Neural progenitor cell (in vitro differentiated cells): ENCODE measurements at regions not wholly inside any gene's neighbourhood (a gene's known extent, or its start where the extent isn't known, plus 50 kb on each side); places are given as distances from the start of the nearest gene placed in this dataset.

Experiments used
- DNase-seq: peaks from one replicate; pipeline ENCODE4 v3.0.0-alpha.2; 2016; ENCODE audit warnings: low spot score
- H2AFZ ChIP-seq: fragments of 200-600 bp; sonication (generic); replicated peaks from 2 replicates; pipeline ENCODE4 v1.6.1; 2016; ENCODE audit warnings: antibody characterized with exemption
- H3F3A ChIP-seq: fragments of 200-600 bp; sonication (generic); 2 replicates; pipeline ENCODE4 v1.6.1; 2016; ENCODE audit warnings: antibody characterized with exemption, low read depth
- H3K27ac ChIP-seq: fragments of 200-600 bp; sonication (generic); 2 replicates; pipeline ENCODE4 v1.5.1; 2016; ENCODE audit warnings: mild to moderate bottlenecking
- H3K27me3 ChIP-seq: fragments of 200-600 bp; sonication (generic); 2 replicates; pipeline ENCODE4 v1.6.1; 2016; ENCODE audit warnings: mild to moderate bottlenecking, moderate library complexity
- H3K36me3 ChIP-seq: fragments of 200-600 bp; sonication (generic); 2 replicates; pipeline ENCODE4 v1.5.1; 2016
- H3K4me1 ChIP-seq: fragments of 200-600 bp; sonication (generic); 2 replicates; pipeline ENCODE4 v1.6.1; 2016; ENCODE audit warnings: mixed run types
- H3K4me2 ChIP-seq: fragments of 200-600 bp; sonication (generic); 2 replicates; pipeline ENCODE4 v1.6.1; 2016
- H3K4me3 ChIP-seq: fragments of 200-600 bp; sonication (generic); 2 replicates; pipeline ENCODE4 v1.5.1; 2016
- H3K79me2 ChIP-seq: fragments of 200-600 bp; sonication (generic); 2 replicates; pipeline ENCODE4 v1.6.1; 2016; ENCODE audit warnings: low read depth
- H3K9ac ChIP-seq: fragments of 200-600 bp; sonication (generic); 2 replicates; pipeline ENCODE4 v1.6.1; 2016
- H3K9me3 ChIP-seq: fragments of 200-600 bp; sonication (generic); 2 replicates; pipeline ENCODE4 v1.5.1; 2016; ENCODE audit warnings: low read depth
- H4K20me1 ChIP-seq: fragments of 200-600 bp; sonication (generic); 2 replicates; pipeline ENCODE4 v1.6.1; 2016; ENCODE audit warnings: low read depth
- H3K27ac Mint-ChIP-seq: 3 replicates; pipeline ENCODE4 v1.8.0; 2021; ENCODE audit warnings: mixed read lengths
- H3K27me3 Mint-ChIP-seq: 2 replicates; pipeline ENCODE4 v1.8.0; 2022; ENCODE audit warnings: low read depth, mild to moderate bottlenecking, inconsistent platforms, moderate library complexity, mixed read lengths; ENCODE audit not compliant: insufficient read depth
- H3K36me3 Mint-ChIP-seq: 3 replicates; pipeline ENCODE4 v1.8.0; 2021; ENCODE audit warnings: mixed read lengths
- H3K4me1 Mint-ChIP-seq: 3 replicates; pipeline ENCODE4 v1.8.0; 2021; ENCODE audit warnings: mixed read lengths
- H3K4me3 Mint-ChIP-seq: 3 replicates; pipeline ENCODE4 v1.8.0; 2021; ENCODE audit warnings: mild to moderate bottlenecking, moderate library complexity, mixed read lengths
- H3K9me3 Mint-ChIP-seq: 3 replicates; pipeline ENCODE4 v1.8.0; 2020; ENCODE audit warnings: mixed read lengths
- EZH2 ChIP-seq: fragments of 200-600 bp; sonication (generic); IDR thresholded peaks from 2 replicates; pipeline ENCODE4 v1.6.1; 2017; ENCODE audit warnings: antibody characterized with exemption, mild to moderate bottlenecking, moderate library complexity
- EZH2phosphoT487 ChIP-seq: fragments of 200-600 bp; sonication (generic); IDR thresholded peaks from 2 replicates; pipeline ENCODE4 v1.6.1; 2017; ENCODE audit warnings: antibody characterized with exemption
- TF ChIP-seq, protein P1 (sequence below): fragments of 200-600 bp; sonication (generic); IDR thresholded peaks from 2 replicates; pipeline ENCODE4 v1.5.1; 2017; ENCODE audit warnings: antibody characterized with exemption, mild to moderate bottlenecking

DNA sequence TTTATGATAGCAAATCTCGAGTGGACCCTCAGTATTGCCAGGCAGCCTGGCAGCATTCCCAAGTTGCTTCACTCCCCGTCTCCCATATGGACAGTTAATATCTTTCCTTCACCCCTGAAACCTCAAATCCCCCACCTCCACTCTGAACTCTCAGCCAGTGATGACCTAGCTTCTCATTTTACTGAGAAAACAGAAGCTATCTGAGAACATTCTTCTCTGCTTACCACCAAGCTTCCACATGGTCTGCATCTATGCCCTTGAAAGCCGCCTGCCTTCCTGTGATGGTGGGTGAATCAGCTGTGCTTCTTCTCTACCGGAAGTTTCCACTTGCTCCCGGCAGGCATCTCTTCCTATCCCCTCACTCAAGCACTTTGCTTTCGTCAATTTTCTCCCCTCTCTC lies 529.2 kb downstream of the EPHA4 start:
- H3K36me3 ChIP-seq, result no peaks in the 10 kb centered on the region
- DNase-seq, result no peak
- H3K4me1 ChIP-seq, result no peaks in the 10 kb centered on the region
- no peak overlapping the region for H3K4me3 Mint-ChIP-seq
- no peaks in the 10 kb centered on the region for H4K20me1 ChIP-seq
- no peaks in the 10 kb centered on the region for H3K4me1 Mint-ChIP-seq
- no peaks in the 10 kb centered on the region for H3K9me3 ChIP-seq
- no peak overlapping the region for H3K27ac Mint-ChIP-seq
- H3K4me2 ChIP-seq, result no peak overlapping the region
- no peak overlapping the region for H3K4me3 ChIP-seq
- H2AFZ ChIP-seq, result no peak overlapping the region
- no peaks in the 10 kb centered on the region for H3K27me3 Mint-ChIP-seq
- no peak overlapping the region for H3K27ac ChIP-seq
- no peaks in the 10 kb centered on the region for H3K36me3 Mint-ChIP-seq
- H3K27me3 ChIP-seq, result no peaks in the 10 kb centered on the region
- TF ChIP-seq, protein P1, sequence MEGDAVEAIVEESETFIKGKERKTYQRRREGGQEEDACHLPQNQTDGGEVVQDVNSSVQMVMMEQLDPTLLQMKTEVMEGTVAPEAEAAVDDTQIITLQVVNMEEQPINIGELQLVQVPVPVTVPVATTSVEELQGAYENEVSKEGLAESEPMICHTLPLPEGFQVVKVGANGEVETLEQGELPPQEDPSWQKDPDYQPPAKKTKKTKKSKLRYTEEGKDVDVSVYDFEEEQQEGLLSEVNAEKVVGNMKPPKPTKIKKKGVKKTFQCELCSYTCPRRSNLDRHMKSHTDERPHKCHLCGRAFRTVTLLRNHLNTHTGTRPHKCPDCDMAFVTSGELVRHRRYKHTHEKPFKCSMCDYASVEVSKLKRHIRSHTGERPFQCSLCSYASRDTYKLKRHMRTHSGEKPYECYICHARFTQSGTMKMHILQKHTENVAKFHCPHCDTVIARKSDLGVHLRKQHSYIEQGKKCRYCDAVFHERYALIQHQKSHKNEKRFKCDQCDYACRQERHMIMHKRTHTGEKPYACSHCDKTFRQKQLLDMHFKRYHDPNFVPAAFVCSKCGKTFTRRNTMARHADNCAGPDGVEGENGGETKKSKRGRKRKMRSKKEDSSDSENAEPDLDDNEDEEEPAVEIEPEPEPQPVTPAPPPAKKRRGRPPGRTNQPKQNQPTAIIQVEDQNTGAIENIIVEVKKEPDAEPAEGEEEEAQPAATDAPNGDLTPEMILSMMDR, result no peak
- TF ChIP-seq EZH2phosphoT487 (no peak), EZH2 (no peak)
- H3F3A ChIP-seq, result no peaks in the 10 kb centered on the region
- H3K9me3 Mint-ChIP-seq, result no peaks in the 10 kb centered on the region
- H3K79me2 ChIP-seq, result no peaks in the 10 kb centered on the region
- H3K9ac ChIP-seq, result no peak overlapping the region

DNA sequence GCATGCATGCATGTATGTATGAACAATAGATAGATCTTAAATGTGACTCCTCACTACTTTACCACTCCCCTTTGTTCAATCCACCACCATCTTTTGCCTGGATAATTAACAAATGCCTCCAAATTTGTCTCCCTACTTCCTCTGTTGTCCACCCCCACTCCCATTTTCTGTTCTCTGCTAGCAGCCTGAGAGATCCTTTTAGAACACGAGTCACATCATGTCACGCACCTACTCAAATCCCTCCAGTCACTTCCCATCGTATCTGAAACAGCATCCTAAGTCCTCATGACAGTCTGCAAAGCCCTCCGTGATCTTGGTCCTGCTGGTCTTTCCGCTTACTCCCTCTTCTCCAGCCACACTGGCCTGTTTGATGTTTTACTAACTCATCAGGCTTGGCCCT lies 527.3 kb downstream of the EPHA4 start:
- Histone ChIP-seq H3F3A (no peaks in the 10 kb centered on the region), H3K4me2 (no peak overlapping the region), H3K27ac (no peak overlapping the region), H3K9me3 (no peaks in the 10 kb centered on the region), H3K4me1 (no peaks in the 10 kb centered on the region), H4K20me1 (no peaks in the 10 kb centered on the region), H3K79me2 (no peaks in the 10 kb centered on the region), H3K4me3 (no peak overlapping the region), H3K9ac (no peak overlapping the region), H3K36me3 (no peaks in the 10 kb centered on the region), H3K27me3 (no peaks in the 10 kb centered on the region), H2AFZ (no peak overlapping the region)
- no peak for DNase-seq
- Mint-ChIP-seq H3K36me3 (no peaks in the 10 kb centered on the region), H3K4me1 (no peaks in the 10 kb centered on the region), H3K9me3 (no peaks in the 10 kb centered on the region), H3K4me3 (no peak overlapping the region), H3K27ac (no peak overlapping the region), H3K27me3 (no peaks in the 10 kb centered on the region)
- TF ChIP-seq EZH2, result no peak
- no peak for TF ChIP-seq EZH2phosphoT487
- TF ChIP-seq, protein P1, result no peak

DNA sequence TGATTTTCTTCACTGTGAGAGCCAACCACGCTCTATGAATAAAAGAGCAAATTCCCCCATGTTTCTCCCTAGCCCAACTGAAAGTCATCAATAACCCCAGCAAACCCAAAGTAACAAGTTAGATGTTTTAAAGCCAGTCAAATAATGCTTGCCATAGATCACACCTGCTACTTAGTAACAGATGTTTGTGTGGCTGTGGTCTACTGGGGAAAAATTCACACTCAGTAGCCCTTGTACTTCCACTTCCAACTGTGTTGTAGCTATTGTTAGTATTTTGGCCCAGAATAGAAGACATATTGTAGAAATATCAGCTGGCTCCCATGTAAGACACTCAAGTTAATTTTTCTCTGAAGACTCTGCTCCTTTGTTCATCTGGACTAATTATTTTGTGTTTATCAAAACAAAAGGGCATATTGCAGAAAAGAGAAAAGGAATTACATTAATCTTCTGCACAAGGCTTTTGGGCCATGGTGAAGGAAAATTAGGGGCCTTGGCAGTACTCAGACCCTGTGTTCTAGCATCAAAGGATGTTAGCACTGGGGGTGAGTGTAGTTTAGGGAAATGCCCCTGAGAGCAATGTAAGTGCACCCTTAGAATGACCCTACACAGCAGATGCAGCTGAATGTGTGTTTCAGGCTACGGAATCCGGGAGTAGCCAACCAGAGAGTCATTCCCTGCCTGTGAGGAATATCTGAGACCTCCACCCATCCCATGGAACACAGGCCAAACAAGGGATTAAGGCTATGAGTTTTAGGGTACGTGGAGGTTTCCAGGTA lies 521.9 kb downstream of the EPHA4 start:
- Histone ChIP-seq H3K27ac (no peak overlapping the region), H3K4me2 (no peak overlapping the region), H3K27me3 (no peaks in the 10 kb centered on the region), H3K36me3 (no peaks in the 10 kb centered on the region), H3K9me3 (no peaks in the 10 kb centered on the region), H3K9ac (no peak overlapping the region), H3K4me1 (no peaks in the 10 kb centered on the region), H3K79me2 (no peaks in the 10 kb centered on the region), H3K4me3 (no peak overlapping the region), H3F3A (no peaks in the 10 kb centered on the region), H2AFZ (no peak overlapping the region), H4K20me1 (no peaks in the 10 kb centered on the region)
- no peak for DNase-seq
- Mint-ChIP-seq H3K4me3 (no peak overlapping the region), H3K9me3 (no peaks in the 10 kb centered on the region), H3K4me1 (no peaks in the 10 kb centered on the region), H3K36me3 (no peaks in the 10 kb centered on the region), H3K27me3 (no peaks in the 10 kb centered on the region), H3K27ac (no peak overlapping the region)
- TF ChIP-seq, protein P1, result no peak
- no peak for TF ChIP-seq EZH2
- TF ChIP-seq EZH2phosphoT487, result no peak
